ENCODE measurements at regions not wholly inside any gene's neighbourhood (a gene's known extent, or its start where the extent isn't known, plus 50 kb on each side); places are given as distances from the start of the nearest gene placed in this dataset.

- TF ChIP-seq CTCF (IDR thresholded peaks at IDR 0.05): no peak
- no peak for TF ChIP-seq POLR2A (IDR thresholded peaks at IDR 0.05)
These were observed 96.5 kb upstream of the EFHC2 start for GRCh38 chrX:44440006-44440405.

Data from right lobe of liver (tissue), 4 donors.